ENCODE measurements at regions not wholly inside any gene's neighbourhood (a gene's known extent, or its start where the extent isn't known, plus 50 kb on each side); places are given as distances from the start of the nearest gene placed in this dataset.
"Not testable (repeated sequence)": the region's sequence is repeated elsewhere in the genome, so short reads cannot be mapped to it uniquely, and the experiment has no call there.

DNA sequence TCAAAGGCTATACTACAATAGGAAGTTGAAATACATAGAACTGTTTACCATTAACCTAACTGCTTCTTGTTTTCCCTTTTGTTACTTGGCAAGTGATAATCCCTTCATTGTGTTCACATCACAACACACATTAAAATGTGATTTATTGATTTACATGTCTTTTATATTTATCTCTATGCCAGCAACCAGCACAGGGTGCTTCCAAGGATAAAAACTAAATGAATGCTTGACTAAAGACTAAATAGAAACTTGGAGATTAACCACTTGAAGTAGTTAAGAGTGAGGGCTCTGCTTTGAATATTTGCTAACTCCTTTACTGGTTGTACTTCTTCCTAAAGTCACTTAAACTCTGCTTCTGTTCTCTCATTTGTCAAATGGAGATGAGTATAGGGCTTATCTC is 1730.6 kb downstream of the EFNA5 start:
- DNase-seq, result no peak

DNA sequence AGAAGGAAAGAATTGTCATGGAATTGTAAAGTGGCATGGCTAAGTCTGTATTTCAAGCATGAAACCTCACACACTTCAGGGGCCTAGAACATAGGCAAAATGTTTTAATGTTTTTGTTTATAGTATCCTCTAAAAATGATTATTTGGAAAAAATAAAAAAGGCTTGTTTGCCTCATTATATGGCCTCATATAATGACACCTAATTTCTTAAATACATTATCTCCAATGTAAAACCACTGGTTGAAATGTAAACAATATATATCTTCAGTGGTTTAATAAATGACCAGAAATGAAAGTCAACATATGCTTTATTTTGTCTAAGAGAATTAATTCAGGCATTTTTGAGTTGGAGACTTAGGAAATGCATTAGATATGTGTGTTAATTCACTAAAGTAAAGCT is 1736.6 kb downstream of the EFNA5 start:
- no peak for DNase-seq

- DNase-seq, result no peak
Measured at GRCh38 chr5:105931881-105932421, 1738.8 kb downstream of the EFNA5 start.

DNA sequence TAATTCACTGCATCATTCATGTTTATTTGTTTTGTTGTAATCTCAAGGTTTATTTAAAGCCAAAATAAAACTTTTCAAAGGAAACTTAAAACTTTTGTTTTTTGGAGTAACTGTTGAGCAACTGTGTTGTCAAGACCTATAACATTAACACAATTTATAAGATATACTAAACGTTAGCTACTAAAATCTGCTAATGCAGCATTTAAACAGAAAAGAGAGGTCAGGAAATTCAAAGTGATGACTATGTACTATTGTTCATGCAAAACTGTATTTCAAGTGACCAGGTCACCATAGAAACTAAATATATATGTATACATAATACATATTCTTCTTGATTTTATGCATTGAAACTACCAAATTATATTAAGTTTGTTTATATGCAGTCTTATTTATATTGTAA is 1740.9 kb downstream of the EFNA5 start:
- DNase-seq, result no peak

DNA sequence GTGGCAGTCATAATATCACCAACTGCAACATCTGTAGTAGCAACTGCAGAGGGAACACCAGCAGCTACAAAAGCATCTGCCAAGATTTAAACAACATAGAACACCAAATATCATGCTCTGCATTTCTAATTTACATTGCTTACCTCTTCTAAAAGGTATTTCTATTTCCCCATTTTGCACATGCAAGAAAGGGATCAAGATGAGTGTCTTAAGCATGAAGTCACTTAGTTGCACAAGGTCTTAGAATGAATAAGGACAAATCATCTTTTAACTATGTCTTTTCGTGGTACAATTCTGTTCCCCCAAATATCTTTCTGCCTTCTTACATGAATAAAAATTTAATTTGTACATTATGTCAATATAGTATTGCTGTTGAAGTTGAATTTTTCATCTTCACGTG is 1746.4 kb downstream of the EFNA5 start:
- DNase-seq, result no peak

DNA sequence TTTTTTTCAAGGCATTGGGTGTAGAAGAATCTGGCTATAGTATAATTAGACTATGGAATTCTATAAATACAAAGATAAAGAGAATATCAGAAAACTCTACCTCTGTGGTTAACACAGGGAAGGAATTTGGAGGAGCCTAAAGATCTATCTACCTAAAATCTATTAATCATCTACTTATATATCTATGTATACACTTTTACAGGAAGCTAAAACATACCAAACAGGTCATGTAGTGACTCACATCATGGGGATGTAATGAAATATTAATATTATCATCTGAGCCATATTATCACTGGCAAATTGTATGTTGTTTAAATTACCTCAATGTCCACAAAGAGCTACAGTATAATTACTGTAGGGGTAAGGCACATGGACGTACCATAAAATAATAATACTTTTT is 1748.2 kb downstream of the EFNA5 start:
- DNase-seq, result no peak

DNA sequence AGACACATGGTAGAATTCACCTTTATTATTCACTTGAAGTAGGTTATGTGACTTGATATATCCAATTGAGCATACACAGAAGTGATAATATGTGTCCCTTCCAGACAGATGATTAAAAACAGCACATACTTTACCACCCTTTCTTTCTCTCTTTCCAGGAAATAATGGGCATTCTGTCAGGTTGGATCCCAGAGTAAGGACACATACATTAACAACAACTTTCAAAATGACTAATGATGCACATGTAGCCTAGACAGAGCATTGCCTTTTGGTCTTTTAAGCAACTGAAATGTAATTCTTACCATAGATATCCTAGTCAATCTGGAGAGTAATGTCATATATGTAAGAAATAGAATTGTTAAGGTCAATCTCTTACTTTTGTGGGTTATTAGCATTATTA is 1748.7 kb downstream of the EFNA5 start:
- DNase-seq, result no peak

DNA sequence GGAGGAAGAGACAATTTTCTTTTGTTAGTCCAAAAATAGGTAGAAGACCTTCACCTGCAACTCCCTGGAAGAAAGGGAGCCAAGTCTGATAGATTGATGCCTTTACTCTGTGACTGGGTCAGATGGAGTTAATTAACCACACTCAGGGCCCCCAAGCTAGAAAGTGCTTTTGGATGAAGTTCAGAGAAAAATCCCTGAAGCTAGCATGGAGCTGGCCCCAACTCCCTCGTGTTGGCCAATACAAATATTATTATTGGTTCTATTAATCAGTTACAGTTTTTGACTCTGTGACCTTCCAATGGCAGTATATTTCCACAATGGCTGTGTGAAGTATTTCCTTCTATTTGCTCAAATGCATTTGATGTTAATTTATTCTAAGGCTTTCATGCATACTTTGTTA is 1753.5 kb downstream of the EFNA5 start:
- no peak for DNase-seq

GRCh38 chr5:105907016-105907415 is 1763.7 kb downstream of the EFNA5 start:
- no peak for DNase-seq

- DNase-seq, result no peak
Measured at GRCh38 chr5:105905392-105905791, 1765.3 kb downstream of the EFNA5 start.

- no peak for DNase-seq
Measured at GRCh38 chr5:105903069-105903468, 1767.7 kb downstream of the EFNA5 start.

DNA sequence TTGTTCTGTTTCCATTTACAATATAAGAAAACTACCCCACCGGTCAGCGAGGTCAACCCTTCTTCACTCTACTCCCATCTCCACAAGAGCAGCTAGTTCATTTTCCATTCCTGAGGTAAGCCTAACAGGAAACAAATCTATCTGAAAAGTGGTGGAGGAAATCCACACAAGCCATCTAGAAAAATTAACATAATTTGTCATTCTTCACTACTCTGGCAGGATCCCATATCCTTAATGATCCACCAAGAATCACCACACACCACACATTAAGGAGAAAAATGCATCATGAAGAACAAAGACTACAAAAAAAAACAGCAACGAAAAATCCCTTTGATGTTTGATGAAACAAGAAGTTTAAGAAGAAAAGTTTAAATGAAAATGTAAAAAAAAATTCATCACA is 1771.0 kb downstream of the EFNA5 start:
- no peak for DNase-seq

DNA sequence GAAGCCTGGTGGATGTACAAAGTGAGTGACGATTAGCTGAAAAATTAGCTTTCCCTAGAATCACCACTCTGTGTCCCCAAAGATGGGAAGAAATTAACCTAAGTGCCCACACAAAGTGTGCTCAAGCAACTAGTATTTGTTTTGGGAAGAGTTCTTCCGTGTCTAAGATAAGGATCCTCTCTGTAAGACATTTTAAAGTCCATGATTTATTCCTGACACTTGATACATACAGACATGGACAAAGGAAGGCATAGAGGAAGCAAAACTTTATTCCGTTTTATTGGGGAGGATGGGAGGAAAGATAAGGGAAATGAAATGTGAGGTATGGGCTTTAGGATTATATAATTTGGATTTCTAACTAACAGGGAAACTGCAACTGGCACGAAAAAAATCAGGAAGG is 1772.6 kb downstream of the EFNA5 start:
- no peak for DNase-seq

DNA sequence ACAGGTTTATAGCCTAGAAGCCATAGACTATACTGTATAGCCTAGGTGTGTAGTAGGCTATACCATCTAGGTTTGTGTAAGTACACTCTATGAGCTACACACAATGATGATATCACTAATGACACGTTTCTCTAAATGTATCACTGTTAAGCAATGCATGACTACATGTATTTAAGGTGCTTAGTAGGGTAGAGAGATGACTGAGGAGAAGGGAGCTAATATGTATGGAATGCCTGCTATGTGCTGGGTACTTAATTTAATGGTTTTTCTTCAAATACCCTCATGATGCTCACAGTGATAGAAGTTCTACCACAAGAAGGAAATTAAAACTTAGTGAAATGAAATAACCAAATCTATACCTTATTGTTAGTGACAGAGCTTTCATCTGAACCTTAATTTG is 1785.5 kb downstream of the EFNA5 start:
- DNase-seq, result no peak

- DNase-seq, result no peak
Measured at GRCh38 chr5:105882956-105883481, 1787.7 kb downstream of the EFNA5 start.

DNA sequence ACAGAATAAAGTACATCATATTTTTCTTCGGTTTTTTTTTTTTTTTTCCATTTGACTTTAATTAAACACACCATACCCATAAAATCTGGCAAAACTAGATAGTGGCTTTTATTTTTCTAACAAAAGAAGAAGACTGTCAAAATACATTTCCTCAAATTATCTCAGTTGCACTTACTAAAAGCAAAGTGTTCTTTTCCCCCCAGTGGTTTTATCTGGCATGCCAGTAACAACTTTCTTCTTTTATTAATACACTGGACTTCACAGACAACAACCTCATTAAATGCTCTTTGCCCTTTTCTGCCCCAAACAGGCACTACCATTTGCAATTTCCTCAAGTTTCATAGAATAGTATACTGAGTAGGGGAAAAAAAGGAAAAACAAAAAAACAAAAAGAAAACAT is 1792.3 kb downstream of the EFNA5 start:
- DNase-seq, result no peak

DNA sequence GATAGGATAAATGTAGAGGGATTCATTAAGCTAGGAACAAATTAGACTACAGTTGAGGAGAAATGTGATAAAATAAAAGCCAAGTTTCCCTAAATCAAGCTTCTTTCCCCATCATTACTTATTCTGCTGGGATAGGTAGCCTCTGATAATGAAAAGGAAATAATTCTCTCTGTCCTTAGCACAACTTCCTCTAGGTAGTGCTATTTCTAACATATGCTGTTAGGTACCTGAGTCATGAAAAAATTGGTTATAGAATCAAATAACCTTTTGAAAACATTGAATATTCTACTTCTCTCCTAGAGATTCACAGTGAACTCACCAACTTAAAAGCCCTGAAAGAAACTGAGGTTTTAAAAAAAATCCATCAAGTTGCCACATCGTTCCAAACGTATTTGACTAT is 1793.1 kb downstream of the EFNA5 start:
- DNase-seq, result no peak

- DNase-seq, result no peak
Measured at GRCh38 chr5:105874316-105874715, 1796.4 kb downstream of the EFNA5 start.

DNA sequence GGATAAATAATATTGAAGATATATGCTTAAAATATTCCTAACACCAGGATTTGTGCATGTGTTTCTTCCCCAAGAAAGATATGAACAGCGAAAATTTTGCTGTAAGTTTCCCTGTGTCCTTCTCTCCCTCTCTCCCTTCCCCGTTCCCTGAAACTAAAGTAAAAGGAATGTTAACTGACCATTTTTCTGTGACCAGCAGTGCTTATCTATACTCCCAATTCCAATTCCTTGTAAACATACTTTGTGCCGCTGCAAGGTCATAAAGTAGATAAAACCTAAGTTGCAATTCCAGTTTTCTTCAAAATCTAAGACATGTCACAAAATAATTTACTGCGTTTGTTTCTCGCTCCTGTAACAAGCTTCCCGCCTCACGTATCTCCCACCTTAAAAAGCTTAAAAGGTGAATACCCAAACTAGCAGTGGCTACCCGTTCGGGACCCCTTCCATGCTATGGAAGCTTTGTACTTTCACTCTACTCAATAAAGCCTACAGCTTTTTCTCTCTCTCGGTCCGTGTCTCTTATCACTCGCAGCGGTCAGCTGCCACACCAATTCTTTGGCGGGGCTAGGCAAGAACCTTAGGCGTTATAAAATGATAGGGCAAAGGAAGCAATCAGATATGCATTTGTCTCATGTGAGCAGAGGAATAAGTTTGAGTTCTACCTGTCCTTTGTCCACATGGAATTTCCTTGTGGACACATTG is 1798.0 kb downstream of the EFNA5 start:
- DNase-seq, result no peak

DNA sequence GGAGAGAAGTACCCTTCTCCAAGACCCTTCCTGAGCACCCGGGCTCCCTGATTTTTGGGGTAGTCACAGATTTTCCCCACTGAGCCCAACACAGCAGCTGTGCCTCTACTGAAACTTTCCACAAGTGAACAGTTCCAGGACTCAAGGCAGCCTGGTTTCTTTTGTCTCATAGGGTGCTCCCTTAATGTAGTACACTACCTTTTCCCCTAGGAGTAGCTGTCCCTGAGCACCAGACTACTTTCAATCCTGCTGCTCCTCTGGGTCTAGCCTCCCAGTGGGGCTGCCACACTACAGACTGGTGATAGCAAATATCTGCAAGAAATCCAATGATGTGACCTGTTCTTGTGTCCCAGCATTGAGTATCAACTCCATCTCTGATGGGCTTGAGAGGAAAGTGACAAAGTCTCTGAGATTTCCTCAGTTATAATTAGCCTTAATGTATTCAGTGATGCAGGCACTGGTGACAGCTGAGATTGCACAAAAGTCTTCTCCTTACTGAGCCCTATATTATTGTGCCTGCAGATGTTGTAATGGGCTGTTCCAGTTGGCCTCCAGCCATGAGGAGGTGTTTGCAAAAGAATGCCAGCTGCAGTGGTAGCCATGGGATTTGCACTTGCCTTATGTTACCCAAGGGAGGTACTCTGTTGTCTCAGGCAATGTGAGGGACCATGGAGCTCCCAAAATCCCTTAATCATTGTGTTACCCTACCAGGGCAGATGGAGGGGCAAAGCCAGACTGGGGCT is 1802.5 kb downstream of the EFNA5 start:
- DNase-seq, result no peak

- no peak for DNase-seq
Measured at GRCh38 chr5:105865834-105866233, 1804.9 kb downstream of the EFNA5 start.

DNA sequence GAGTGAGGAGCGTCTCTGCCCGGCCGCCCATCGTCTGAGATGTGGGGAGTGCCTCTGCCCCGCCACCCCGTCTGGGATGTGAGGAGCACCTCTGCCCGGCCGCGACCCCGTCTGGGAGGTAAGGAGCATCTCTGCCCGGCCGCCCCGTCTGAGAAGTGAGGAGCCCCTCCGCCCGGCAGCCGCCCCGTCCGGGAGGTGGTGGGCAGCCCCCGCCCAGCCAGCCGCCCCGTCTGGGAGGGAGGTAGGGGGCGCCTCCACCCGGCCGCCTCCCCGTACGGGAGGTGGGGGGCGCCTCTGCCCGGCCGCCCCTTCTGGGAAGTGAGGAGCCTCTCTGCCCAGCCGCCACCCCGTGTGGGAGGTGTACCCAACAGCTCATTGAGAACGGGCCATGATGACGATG is 1811.4 kb downstream of the EFNA5 start:
- DNase-seq, result not testable (repeated sequence)

- DNase-seq, result no peak
Measured at GRCh38 chr5:105849701-105850100, 1821.0 kb downstream of the EFNA5 start.

- DNase-seq, result no peak
Measured at GRCh38 chr5:105840800-105841199, 1829.9 kb downstream of the EFNA5 start.
